Fibroblast of mammary gland (primary cell): ENCODE measurements at regions not wholly inside any gene's neighbourhood (a gene's known extent, or its start where the extent isn't known, plus 50 kb on each side); places are given as distances from the start of the nearest gene placed in this dataset.
"Not testable (repeated sequence)": the region's sequence is repeated elsewhere in the genome, so short reads cannot be mapped to it uniquely, and the experiment has no call there.

Experiments used
- DNase-seq: peaks from one replicate; pipeline ENCODE4 v3.0.0-alpha.2; 2010; ENCODE audit warnings: low read depth
- H3K4me3 ChIP-seq: 2 replicates; pipeline ENCODE4 v1.5.1; 2011; ENCODE audit warnings: low read depth, mild to moderate bottlenecking, low read length, moderate library complexity; ENCODE audit not compliant: control insufficient read depth
- CTCF ChIP-seq: conservative IDR thresholded peaks from 2 replicates; pipeline ENCODE4 v1.5.1; 2011; ENCODE audit warnings: low read depth, low read length, inconsistent platforms; ENCODE audit not compliant: control insufficient read depth, insufficient read depth

GRCh38 chr7:46059308-46060020 lies 138.4 kb upstream of the IGFBP3 start:
- no peak overlapping the region for H3K4me3 ChIP-seq
- peak; percentile 53 for DNase-seq
- no peak for TF ChIP-seq CTCF

- no peak overlapping the region for H3K4me3 ChIP-seq
- DNase-seq = peak; percentile 86
These were observed 137.2 kb upstream of the IGFBP3 start for GRCh38 chr7:46058086-46058823.

GRCh38 chr7:46054915-46055314 lies 133.8 kb upstream of the IGFBP3 start:
- H3K4me3 ChIP-seq = no peak overlapping the region
- no peak for TF ChIP-seq CTCF

More at GRCh38 chr7:46058086-46058823, 137.2 kb upstream of the IGFBP3 start:
- TF ChIP-seq CTCF = no peak

GRCh38 chr7:46054272-46054671 lies 133.2 kb upstream of the IGFBP3 start:
- DNase-seq = no peak
- H3K4me3 ChIP-seq = no peak overlapping the region
- no peak for TF ChIP-seq CTCF

More at GRCh38 chr7:46054915-46055314, 133.8 kb upstream of the IGFBP3 start:
- no peak for DNase-seq

GRCh38 chr7:46047581-46047980 lies 126.5 kb upstream of the IGFBP3 start:
- no peak for TF ChIP-seq CTCF
- no peak overlapping the region for H3K4me3 ChIP-seq
- DNase-seq = no peak

GRCh38 chr7:46043338-46043737 lies 122.3 kb upstream of the IGFBP3 start:
- not testable (repeated sequence) for DNase-seq, H3K4me3 ChIP-seq

- not testable (repeated sequence) for DNase-seq
These were observed 118.7 kb upstream of the IGFBP3 start for GRCh38 chr7:46039813-46040212.

GRCh38 chr7:46035166-46035565 lies 114.1 kb upstream of the IGFBP3 start:
- TF ChIP-seq CTCF = no peak
- H3K4me3 ChIP-seq = no peak overlapping the region
- no peak for DNase-seq

More at GRCh38 chr7:46039813-46040212, 118.7 kb upstream of the IGFBP3 start:
- not testable (repeated sequence) for H3K4me3 ChIP-seq
